ENCODE measurements at regions not wholly inside any gene's neighbourhood (a gene's known extent, or its start where the extent isn't known, plus 50 kb on each side); places are given as distances from the start of the nearest gene placed in this dataset.
"Not testable (repeated sequence)": the region's sequence is repeated elsewhere in the genome, so short reads cannot be mapped to it uniquely, and the experiment has no call there.

DNA sequence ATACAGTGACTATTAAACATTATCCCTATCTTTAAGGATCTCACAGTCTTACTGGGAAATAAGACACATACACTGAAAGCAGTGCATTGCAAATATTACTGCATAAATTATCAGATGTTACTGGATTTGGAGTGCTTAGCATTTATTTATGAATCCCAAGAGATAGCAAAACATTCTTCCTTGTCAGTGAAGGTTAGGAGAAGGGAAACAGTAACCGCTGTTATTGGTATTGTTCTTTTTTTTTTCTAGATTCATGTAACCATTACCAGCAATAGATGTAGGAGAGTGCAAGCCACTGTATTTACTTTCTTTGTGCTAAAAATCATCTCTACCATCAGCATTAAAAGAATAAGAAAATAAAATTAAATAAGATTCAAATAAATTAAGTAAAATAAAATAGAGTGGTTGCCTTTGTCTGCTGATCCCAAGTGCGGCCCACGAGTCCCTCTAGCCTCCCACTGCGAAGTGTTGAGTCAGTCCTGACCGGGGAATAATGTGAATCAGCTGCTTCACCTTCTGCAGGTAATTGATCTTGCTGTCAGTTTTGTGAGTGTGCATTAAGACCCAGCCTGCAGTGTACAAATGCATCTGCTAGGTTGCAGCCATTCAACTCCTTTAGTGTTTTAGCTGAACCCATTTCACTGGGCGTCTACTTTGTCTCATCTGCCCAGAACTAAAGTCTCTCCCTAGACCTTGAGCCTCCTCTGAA lies 1344.9 kb downstream of the GATA3 start:
- no peaks in the 10 kb centered on the region for H3K79me2 ChIP-seq (ENCODE audit: insufficient read depth, low read length)
- DNase-seq (ENCODE audit: low read depth, low spot score) = no peak
- BruUV-seq (replicated peaks) = no TSS peak
- no peaks in the 10 kb centered on the region for H3K36me3 ChIP-seq (ENCODE audit: control insufficient read depth in 1 of 2, insufficient read depth in 2 of 2, low read length in 2 of 2)
- no peak overlapping the region for H2AFZ ChIP-seq (ENCODE audit: low read depth, low read length, poor library complexity, severe bottlenecking)
- no peak overlapping the region for H3K9ac ChIP-seq (ENCODE audit: low read length)
- H3K4me1 ChIP-seq (ENCODE audit: control insufficient read depth in 1 of 2, insufficient read depth in 2 of 2, low read length in 2 of 2) = no peaks in the 10 kb centered on the region
- H3K9me2 ChIP-seq (ENCODE audit: insufficient read depth) = no peaks in the 10 kb centered on the region
- RAD21 ChIA-PET (ENCODE audit: low non-redundant PET in 1 of 2, low total read pairs in 2 of 2, uncharacterized antibody in 2 of 2, unreplicated experiment in 2 of 2) = no interaction called here
- no peaks in the 10 kb centered on the region for H3K27me3 ChIP-seq (ENCODE audit: insufficient read depth, low read length)
- intact Hi-C loops (cut with micrococcal nuclease) = no loop called here
- no peak for TF ChIP-seq POLR2AphosphoS5 (IDR thresholded peaks at IDR 0.05; ENCODE audit: low read depth, low read length)
- TF ChIP-seq, protein P1, sequence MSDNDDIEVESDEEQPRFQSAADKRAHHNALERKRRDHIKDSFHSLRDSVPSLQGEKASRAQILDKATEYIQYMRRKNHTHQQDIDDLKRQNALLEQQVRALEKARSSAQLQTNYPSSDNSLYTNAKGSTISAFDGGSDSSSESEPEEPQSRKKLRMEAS (IDR thresholded peaks at IDR 0.05) = no peak
- TF ChIP-seq SIN3A (IDR thresholded peaks at IDR 0.05; ENCODE audit: low read depth) = no peak
- TF ChIP-seq ZNF274 (IDR thresholded peaks at IDR 0.05; ENCODE audit: low read depth, low read length) = no peak
- no peak for TF ChIP-seq YY1 (IDR thresholded peaks at IDR 0.05; ENCODE audit: extremely low read depth, insufficient replicate concordance, low read depth, low read length)
- no peak for TF ChIP-seq SRF (IDR thresholded peaks at IDR 0.05; ENCODE audit: low read depth)
- no peak for TF ChIP-seq EZH2 (IDR thresholded peaks at IDR 0.05)
- no peak for TF ChIP-seq ELF1 (IDR thresholded peaks at IDR 0.05; ENCODE audit: borderline replicate concordance, low read depth)
- POLR2A ChIA-PET = no interaction called here
- peaks cover 4 to 21% of the 10 kb centered on the region in 2 experiments; a peak in 2 of 4 replicates for H3K9me3 ChIP-seq (ENCODE audit: control insufficient read depth in 1 of 2, insufficient read depth in 1 of 2, low read depth in 1 of 2, low read length in 2 of 2)
- H3K4me2 ChIP-seq (ENCODE audit: low read length) = no peak overlapping the region
- no peak overlapping the region for H3K27ac ChIP-seq (ENCODE audit: low read depth, low read length)
- H4K20me1 ChIP-seq (ENCODE audit: insufficient read depth) = no peaks in the 10 kb centered on the region
- CTCF ChIA-PET = no interaction called here
- H3K4me3 ChIP-seq (replicated peaks in 1 of 2; ENCODE audit: low read depth in 1 of 2, low read length in 2 of 2) = no peak overlapping the region
- no peak for ATAC-seq

DNA sequence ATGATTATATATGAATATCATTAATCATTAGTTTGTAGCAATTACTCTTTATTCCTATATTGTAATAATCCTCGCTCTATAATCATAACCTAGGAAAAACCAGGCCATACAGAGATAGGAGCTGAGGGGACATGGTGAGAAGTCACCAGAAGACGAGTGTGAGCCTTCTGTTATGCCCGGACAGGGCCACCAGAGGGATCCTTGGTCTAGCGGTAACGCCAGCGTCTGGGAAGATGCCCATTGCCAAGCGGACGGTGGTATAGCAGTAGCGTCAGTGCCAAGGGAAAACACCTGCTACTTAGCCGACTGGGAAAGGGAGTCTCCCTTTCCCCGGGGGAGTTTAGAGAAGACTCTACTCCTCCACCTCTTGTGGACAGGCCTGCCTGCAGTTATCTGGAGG lies 1347.6 kb downstream of the GATA3 start:
- CTCF ChIA-PET; H2AFZ ChIP-seq (ENCODE audit: low read depth, low read length, poor library complexity, severe bottlenecking); RAD21 ChIA-PET (ENCODE audit: low non-redundant PET in 1 of 2, low total read pairs in 2 of 2, uncharacterized antibody in 2 of 2, unreplicated experiment in 2 of 2); ATAC-seq; H3K4me3 ChIP-seq (replicated peaks in 1 of 2; ENCODE audit: low read depth in 1 of 2, low read length in 2 of 2); H3K4me2 ChIP-seq (ENCODE audit: low read length); H3K36me3 ChIP-seq (ENCODE audit: control insufficient read depth in 1 of 2, insufficient read depth in 2 of 2, low read length in 2 of 2); H3K9ac ChIP-seq (ENCODE audit: low read length); POLR2A ChIA-PET; DNase-seq (ENCODE audit: low read depth, low spot score); H3K79me2 ChIP-seq (ENCODE audit: insufficient read depth, low read length); H3K27ac ChIP-seq (ENCODE audit: low read depth, low read length); H3K4me1 ChIP-seq (ENCODE audit: control insufficient read depth in 1 of 2, insufficient read depth in 2 of 2, low read length in 2 of 2); BruUV-seq (replicated peaks); intact Hi-C loops (cut with micrococcal nuclease); H3K27me3 ChIP-seq (ENCODE audit: insufficient read depth, low read length); H3K9me2 ChIP-seq (ENCODE audit: insufficient read depth); H4K20me1 ChIP-seq (ENCODE audit: insufficient read depth): not testable (repeated sequence)
- H3K9me3 ChIP-seq (ENCODE audit: control insufficient read depth in 1 of 2, insufficient read depth in 1 of 2, low read depth in 1 of 2, low read length in 2 of 2) = peaks cover 4 to 11% of the 10 kb centered on the region in 2 experiments; a peak in 3 of 4 replicates

DNA sequence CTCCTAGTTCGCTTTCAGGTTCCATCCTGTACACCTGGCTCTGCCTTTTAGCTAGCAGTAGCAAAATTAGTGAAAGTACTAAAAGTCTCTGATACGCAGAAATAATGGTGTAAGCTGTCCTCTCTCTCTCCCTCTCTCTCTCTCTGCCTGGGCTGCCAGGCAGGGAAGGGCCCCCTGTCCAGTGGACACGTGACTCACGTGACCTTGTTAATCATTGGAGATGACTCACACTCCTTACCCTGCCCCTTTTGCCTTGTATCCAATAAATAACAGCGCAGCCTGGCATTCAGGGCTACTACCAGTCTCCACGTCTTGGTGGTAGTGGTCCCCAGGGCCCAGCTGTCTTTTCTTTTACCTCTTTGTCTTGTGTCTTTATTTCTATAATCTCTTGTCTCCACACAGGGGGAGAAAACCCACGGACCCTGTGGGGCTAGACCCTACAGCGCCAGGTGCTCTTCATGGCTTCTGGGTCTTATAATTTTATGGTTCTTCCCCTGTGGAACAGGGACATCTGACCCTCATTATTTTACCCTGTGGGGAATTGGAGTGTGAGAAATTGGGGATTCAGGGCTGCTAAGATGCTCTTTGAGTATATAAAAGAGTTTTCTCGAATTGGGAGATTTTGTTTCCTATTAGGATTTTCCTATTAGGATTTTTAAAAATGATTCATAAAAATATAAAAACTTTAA lies 1348.2 kb downstream of the GATA3 start:
- H3K4me2 ChIP-seq (ENCODE audit: low read length); CTCF ChIA-PET; H3K36me3 ChIP-seq (ENCODE audit: control insufficient read depth in 1 of 2, insufficient read depth in 2 of 2, low read length in 2 of 2); H3K27me3 ChIP-seq (ENCODE audit: insufficient read depth, low read length); H4K20me1 ChIP-seq (ENCODE audit: insufficient read depth); DNase-seq (ENCODE audit: low read depth, low spot score); RAD21 ChIA-PET (ENCODE audit: low non-redundant PET in 1 of 2, low total read pairs in 2 of 2, uncharacterized antibody in 2 of 2, unreplicated experiment in 2 of 2); H3K4me3 ChIP-seq (replicated peaks in 1 of 2; ENCODE audit: low read depth in 1 of 2, low read length in 2 of 2); BruUV-seq (replicated peaks); H3K9me2 ChIP-seq (ENCODE audit: insufficient read depth); POLR2A ChIA-PET; H3K27ac ChIP-seq (ENCODE audit: low read depth, low read length); H3K9ac ChIP-seq (ENCODE audit: low read length); H3K79me2 ChIP-seq (ENCODE audit: insufficient read depth, low read length); intact Hi-C loops (cut with micrococcal nuclease); ATAC-seq; H3K4me1 ChIP-seq (ENCODE audit: control insufficient read depth in 1 of 2, insufficient read depth in 2 of 2, low read length in 2 of 2); H2AFZ ChIP-seq (ENCODE audit: low read depth, low read length, poor library complexity, severe bottlenecking): not testable (repeated sequence)
- H3K9me3 ChIP-seq (ENCODE audit: control insufficient read depth in 1 of 2, insufficient read depth in 1 of 2, low read depth in 1 of 2, low read length in 2 of 2) = peaks cover 4 to 11% of the 10 kb centered on the region in 2 experiments; a peak in 3 of 4 replicates

All from HCT116 (cell line).